DND-41 (cell line): ENCODE measurements at regions not wholly inside any gene's neighbourhood (a gene's known extent, or its start where the extent isn't known, plus 50 kb on each side); places are given as distances from the start of the nearest gene placed in this dataset.

ENCODE experiments used
- ATAC-seq: fragments of 200-7000 bp; cut with Tn5 transposase; 3 replicates; pipeline ENCODE4 v1.9.1; 2021; ENCODE audit warnings: low read depth; ENCODE audit not compliant: insufficient read depth
- DNase-seq: peaks from one replicate; pipeline ENCODE4 v3.0.0-alpha.2; 2020
- H2AFZ ChIP-seq: 2 replicates; pipeline ENCODE4 v1.6.0; 2012; ENCODE audit warnings: low read depth, low read length
- H3K27ac ChIP-seq: 2 replicates; pipeline ENCODE4 v1.5.1; 2012; ENCODE audit warnings: low read length, inconsistent platforms
- H3K27me3 ChIP-seq: fragments of 200-600 bp; sonication (generic); 2 replicates; pipeline ENCODE4 v1.6.0; 2012; ENCODE audit warnings: low read length, mild to moderate bottlenecking, inconsistent platforms; ENCODE audit not compliant: insufficient read depth, poor library complexity
- H3K36me3 ChIP-seq: 2 replicates; pipeline ENCODE4 v1.5.1; 2012; ENCODE audit warnings: low read length, inconsistent platforms; ENCODE audit not compliant: insufficient read depth
- H3K4me1 ChIP-seq: 2 replicates; pipeline ENCODE4 v1.5.1; 2012; ENCODE audit warnings: mild to moderate bottlenecking, low read length; ENCODE audit not compliant: insufficient read depth
- H3K4me2 ChIP-seq: 2 replicates; pipeline ENCODE4 v1.6.0; 2012; ENCODE audit warnings: mild to moderate bottlenecking, moderate library complexity, low read length, inconsistent platforms; ENCODE audit not compliant: insufficient read depth
- H3K4me3 ChIP-seq, 2 experiments: fragments of 200-600 bp in 1 of 2; shearing (Covaris generic) in 1 of 2; 2 replicates each; pipeline ENCODE4 v1.5.1; 2012 to 2016; ENCODE audit warnings: inconsistent platforms in 2 of 2, low read length in 2 of 2, mild to moderate bottlenecking in 2 of 2, low read depth in 1 of 2, moderate library complexity in 1 of 2
- H3K79me2 ChIP-seq: 2 replicates; pipeline ENCODE4 v1.6.0; 2012; ENCODE audit warnings: low read length, inconsistent platforms; ENCODE audit not compliant: insufficient read depth
- H3K9ac ChIP-seq: 2 replicates; pipeline ENCODE4 v1.6.0; 2012; ENCODE audit warnings: low read depth, mild to moderate bottlenecking, inconsistent platforms, low read length, moderate library complexity
- H3K9me3 ChIP-seq: 2 replicates; pipeline ENCODE4 v1.5.1; 2012; ENCODE audit warnings: low read length, moderate library complexity, mild to moderate bottlenecking, inconsistent platforms; ENCODE audit not compliant: insufficient read depth, severe bottlenecking
- H4K20me1 ChIP-seq: 2 replicates; pipeline ENCODE4 v1.6.0; 2012; ENCODE audit warnings: low read length; ENCODE audit not compliant: insufficient read depth
- EZH2 ChIP-seq: IDR thresholded peaks from 3 replicates; pipeline ENCODE4 v1.6.1; 2012; ENCODE audit warnings: borderline replicate concordance, low read depth, mild to moderate bottlenecking, moderate library complexity, low read length, inconsistent platforms; ENCODE audit not compliant: severe bottlenecking
- TF ChIP-seq, protein P1 (sequence below): IDR thresholded peaks from 2 replicates; pipeline ENCODE4 v1.5.1; 2012; ENCODE audit warnings: borderline replicate concordance, low read length, moderate library complexity, mild to moderate bottlenecking; ENCODE audit not compliant: poor library complexity, severe bottlenecking; ENCODE audit errors: extremely low read depth

DNA sequence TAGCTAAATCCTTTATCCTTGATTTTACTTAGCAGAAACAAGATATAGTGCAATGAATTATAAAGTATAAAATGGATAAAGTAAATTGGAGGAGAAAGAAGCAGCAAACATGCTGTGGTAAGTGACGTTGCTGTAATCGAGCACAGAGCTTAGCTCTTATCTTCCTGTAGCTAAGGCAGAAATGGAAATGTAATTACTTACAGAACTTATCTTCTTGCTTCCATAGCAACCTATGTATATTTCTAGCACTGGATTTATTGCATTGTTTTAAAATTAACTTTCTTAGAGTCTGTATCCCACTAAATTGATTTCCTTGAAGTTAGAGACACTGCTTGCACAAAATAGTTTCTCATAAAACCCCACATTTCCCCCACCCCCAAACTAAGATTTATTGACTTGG is 130.6 kb upstream of the MC4R start:
- no peaks in the 10 kb centered on the region for H3K27me3 ChIP-seq
- no peaks in the 10 kb centered on the region for H3K9me3 ChIP-seq
- no peak overlapping the region for H2AFZ ChIP-seq
- no peak for TF ChIP-seq EZH2
- TF ChIP-seq, protein P1, sequence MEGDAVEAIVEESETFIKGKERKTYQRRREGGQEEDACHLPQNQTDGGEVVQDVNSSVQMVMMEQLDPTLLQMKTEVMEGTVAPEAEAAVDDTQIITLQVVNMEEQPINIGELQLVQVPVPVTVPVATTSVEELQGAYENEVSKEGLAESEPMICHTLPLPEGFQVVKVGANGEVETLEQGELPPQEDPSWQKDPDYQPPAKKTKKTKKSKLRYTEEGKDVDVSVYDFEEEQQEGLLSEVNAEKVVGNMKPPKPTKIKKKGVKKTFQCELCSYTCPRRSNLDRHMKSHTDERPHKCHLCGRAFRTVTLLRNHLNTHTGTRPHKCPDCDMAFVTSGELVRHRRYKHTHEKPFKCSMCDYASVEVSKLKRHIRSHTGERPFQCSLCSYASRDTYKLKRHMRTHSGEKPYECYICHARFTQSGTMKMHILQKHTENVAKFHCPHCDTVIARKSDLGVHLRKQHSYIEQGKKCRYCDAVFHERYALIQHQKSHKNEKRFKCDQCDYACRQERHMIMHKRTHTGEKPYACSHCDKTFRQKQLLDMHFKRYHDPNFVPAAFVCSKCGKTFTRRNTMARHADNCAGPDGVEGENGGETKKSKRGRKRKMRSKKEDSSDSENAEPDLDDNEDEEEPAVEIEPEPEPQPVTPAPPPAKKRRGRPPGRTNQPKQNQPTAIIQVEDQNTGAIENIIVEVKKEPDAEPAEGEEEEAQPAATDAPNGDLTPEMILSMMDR = no peak
- no peak overlapping the region for H3K4me2 ChIP-seq
- H4K20me1 ChIP-seq = no peaks in the 10 kb centered on the region
- no peak for DNase-seq
- no peaks in the 10 kb centered on the region for H3K4me1 ChIP-seq
- no peaks in the 10 kb centered on the region for H3K79me2 ChIP-seq
- no peak for ATAC-seq
- H3K36me3 ChIP-seq = no peaks in the 10 kb centered on the region
- no peak overlapping the region for H3K27ac ChIP-seq
- no peak overlapping the region for H3K4me3 ChIP-seq
- H3K9ac ChIP-seq = no peak overlapping the region

DNA sequence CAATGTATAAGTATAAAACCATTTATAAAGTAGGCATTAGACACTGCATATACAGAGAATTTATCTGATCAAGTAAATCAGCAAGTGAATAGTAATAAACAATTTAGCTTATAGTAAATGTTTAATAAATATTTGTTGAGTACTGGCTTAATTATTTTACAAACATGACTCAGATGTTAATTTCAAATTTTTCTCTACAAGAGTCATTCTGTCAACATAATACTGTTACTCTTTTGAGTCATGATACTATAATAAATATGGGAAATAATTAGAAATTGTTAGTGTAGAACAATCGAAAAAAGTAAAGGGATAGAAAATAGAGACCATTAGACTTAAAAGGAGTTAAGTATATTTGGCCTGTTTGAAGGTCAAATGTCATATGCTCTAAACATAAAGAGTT is 133.6 kb upstream of the MC4R start:
- Histone ChIP-seq H3K9me3 (no peaks in the 10 kb centered on the region), H3K4me2 (no peak overlapping the region), H3K27me3 (no peaks in the 10 kb centered on the region), H3K4me1 (no peaks in the 10 kb centered on the region), H3K79me2 (no peaks in the 10 kb centered on the region), H3K9ac (no peak overlapping the region), H3K36me3 (no peaks in the 10 kb centered on the region), H3K4me3 (no peak overlapping the region), H2AFZ (no peak overlapping the region), H4K20me1 (no peaks in the 10 kb centered on the region), H3K27ac (no peak overlapping the region)
- ATAC-seq (no peak), DNase-seq (no peak)
- TF ChIP-seq, protein P1 = no peak
- no peak for TF ChIP-seq EZH2

DNA sequence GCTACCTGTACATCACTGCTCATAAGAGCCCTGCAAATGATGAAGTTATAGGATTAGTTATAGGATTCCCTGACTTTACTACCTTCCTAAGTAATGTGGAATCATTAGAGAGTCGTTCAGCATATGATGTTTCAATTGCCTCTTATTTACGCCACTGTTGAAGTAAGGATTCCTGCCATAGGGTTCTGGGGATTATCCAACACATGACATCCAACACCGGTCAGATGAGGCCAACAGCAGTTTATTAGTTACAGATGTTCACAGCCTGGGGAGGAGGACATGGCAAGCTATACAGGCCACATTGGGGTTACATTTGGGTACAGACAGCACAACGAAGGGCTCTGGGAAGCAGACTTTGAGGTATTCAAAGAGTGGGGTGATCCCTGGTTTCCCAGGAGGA is 134.1 kb upstream of the MC4R start:
- Histone ChIP-seq H4K20me1 (no peaks in the 10 kb centered on the region), H2AFZ (no peak overlapping the region), H3K4me3 (no peak overlapping the region), H3K9me3 (no peaks in the 10 kb centered on the region), H3K9ac (no peak overlapping the region), H3K79me2 (no peaks in the 10 kb centered on the region), H3K27ac (no peak overlapping the region), H3K27me3 (no peaks in the 10 kb centered on the region), H3K4me1 (no peaks in the 10 kb centered on the region), H3K36me3 (no peaks in the 10 kb centered on the region), H3K4me2 (no peak overlapping the region)
- no peak for TF ChIP-seq EZH2
- TF ChIP-seq, protein P1 = no peak
- ATAC-seq (no peak), DNase-seq (no peak)

DNA sequence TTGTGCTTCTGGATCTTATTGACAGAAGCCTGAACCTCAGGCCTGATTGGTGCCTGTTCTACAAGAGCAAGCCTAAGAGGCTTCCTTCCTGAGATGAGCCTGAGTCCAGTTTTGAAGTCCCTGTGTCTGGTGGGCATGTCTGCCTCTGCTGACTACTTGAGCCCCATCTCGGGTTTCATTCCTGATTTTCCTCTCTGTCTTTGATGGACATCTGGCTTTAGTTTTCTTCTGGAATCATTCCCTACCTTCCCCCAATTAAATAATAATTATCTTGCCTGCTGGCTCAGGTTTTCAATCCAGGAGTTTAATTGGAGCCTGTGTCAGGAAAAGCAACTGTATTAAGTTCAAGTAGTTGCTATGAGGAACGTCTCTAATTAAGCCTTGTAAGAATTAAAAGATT is 135.5 kb upstream of the MC4R start:
- TF ChIP-seq, protein P1 = no peak
- no peak for TF ChIP-seq EZH2
- H3K9me3 ChIP-seq = no peaks in the 10 kb centered on the region
- H3K4me3 ChIP-seq = no peak overlapping the region
- no peak overlapping the region for H3K9ac ChIP-seq
- DNase-seq (no peak), ATAC-seq (no peak)
- no peaks in the 10 kb centered on the region for H3K27me3 ChIP-seq
- H3K27ac ChIP-seq = no peak overlapping the region
- H3K4me2 ChIP-seq = no peak overlapping the region
- H3K4me1 ChIP-seq = no peaks in the 10 kb centered on the region
- no peak overlapping the region for H2AFZ ChIP-seq
- H3K79me2 ChIP-seq = no peaks in the 10 kb centered on the region
- no peaks in the 10 kb centered on the region for H4K20me1 ChIP-seq
- H3K36me3 ChIP-seq = no peaks in the 10 kb centered on the region
